ENCODE measurements at regions not wholly inside any gene's neighbourhood (a gene's known extent, or its start where the extent isn't known, plus 50 kb on each side); places are given as distances from the start of the nearest gene placed in this dataset.

DNA sequence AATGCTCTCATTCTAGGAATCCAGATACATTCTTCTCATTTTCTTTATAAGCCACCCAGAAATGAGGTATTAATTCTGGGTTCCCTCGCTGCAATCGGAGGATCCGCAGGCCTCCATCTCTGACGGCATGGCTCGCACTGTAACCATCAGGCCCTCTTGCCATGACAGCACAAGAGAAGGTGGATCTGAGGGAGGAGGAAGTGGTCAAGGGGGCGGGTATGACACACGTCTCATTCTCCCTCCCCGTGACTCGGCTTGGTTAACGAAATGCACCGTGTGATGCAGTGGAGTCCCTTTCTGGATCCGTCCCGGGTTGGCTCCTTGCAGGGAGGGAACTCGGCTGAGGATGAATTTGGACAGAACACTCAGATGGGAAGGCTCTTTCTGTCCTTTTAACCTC, 280.2 kb downstream of the TCERG1L start (continued):
- TF ChIP-seq EZH2phosphoT487 (IDR thresholded peaks at IDR 0.05; ENCODE audit: unreplicated experiment) (no peak), ZNF331 (CRISPR knock-in tag; IDR thresholded peaks at IDR 0.05; ENCODE audit: low read depth) (no peak), EZH2 (IDR thresholded peaks at IDR 0.05; ENCODE audit: low read depth, unreplicated experiment) (no peak), STAT1 (IDR thresholded peaks at IDR 0.05; ENCODE audit: unreplicated experiment) (no peak), ZNF114 (CRISPR knock-in tag; IDR thresholded peaks at IDR 0.05) (no peak)

DNA sequence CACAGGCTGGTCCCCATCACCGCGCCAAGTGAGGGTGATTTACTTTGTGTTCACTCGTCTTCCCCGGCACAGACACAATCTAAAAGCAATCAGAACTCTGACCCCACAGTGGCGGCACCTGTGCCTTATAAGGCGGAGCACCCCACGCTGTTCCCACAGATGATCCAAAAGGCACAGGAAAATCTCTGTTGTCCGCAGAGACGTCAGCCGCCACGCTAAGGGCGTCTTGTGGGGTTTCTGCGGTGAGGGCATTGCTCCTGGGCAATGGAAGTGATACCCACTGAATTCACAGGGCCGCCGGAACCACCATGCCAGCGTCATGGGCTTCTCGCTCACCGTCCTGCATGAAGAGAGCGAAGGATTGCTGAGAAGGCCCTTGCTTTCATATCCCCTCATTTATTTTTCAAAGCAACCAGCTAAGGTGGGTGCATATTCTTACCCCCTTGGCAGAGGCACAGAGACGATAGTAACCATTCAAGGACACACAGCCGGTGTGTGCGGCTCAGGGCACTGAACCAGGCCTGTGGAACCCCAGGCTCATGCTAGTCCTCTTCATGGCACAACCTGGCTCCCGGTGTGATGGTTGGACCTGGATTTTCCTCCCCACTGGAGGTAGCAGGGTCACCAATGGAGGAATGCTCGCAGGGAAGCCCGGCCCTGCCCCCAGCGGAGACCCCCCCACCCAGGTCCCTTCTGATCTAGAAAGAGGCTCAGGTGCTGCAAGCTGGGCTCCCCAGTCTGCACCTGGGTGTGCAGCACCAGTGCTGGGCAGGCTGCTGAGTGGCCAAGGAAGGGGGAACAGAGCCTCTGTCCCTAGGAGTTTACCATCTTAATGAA, 279.0 kb downstream of the TCERG1L start:
- no peak overlapping the region for H3K4me3 ChIP-seq
- Mint-ChIP-seq H3K9me3 (peaks cover 83% of the 10 kb centered on the region), H3K4me1 (peaks cover 9% of the 10 kb centered on the region; the same call in 2 of the 3 replicates), H3K27me3 (ENCODE audit: insufficient read depth, low read depth, poor library complexity) (peaks cover 12% of the 10 kb centered on the region), H3K27ac (no peak overlapping the region), H3K36me3 (ENCODE audit: low read depth) (peaks cover 12% of the 10 kb centered on the region; the same call in 2 of the 3 replicates), H3K4me3 (no peak overlapping the region)
- no peaks in the 10 kb centered on the region for H3K9me2 ChIP-seq (ENCODE audit: insufficient read depth)
- H3K36me3 ChIP-seq (ENCODE audit: insufficient read depth) = no peaks in the 10 kb centered on the region
- H3F3A ChIP-seq (replicated peaks; ENCODE audit: low read depth) = no peaks in the 10 kb centered on the region
- DNase-seq (ENCODE audit: low spot score) = no peak
- no peak overlapping the region for H2AFZ ChIP-seq
- H3K27ac ChIP-seq (ENCODE audit: low read depth) = no peak overlapping the region
- H3K4me1 ChIP-seq (ENCODE audit: insufficient read depth) = no peaks in the 10 kb centered on the region
- no peaks in the 10 kb centered on the region for H3K79me2 ChIP-seq (replicated peaks; ENCODE audit: insufficient read depth)
- no peak overlapping the region for H3K4me2 ChIP-seq
- no peaks in the 10 kb centered on the region for H3K27me3 ChIP-seq (ENCODE audit: insufficient read depth)
- no peaks in the 10 kb centered on the region for H4K20me1 ChIP-seq (replicated peaks; ENCODE audit: insufficient read depth)
- no peak for ATAC-seq
- TF ChIP-seq, protein P1, sequence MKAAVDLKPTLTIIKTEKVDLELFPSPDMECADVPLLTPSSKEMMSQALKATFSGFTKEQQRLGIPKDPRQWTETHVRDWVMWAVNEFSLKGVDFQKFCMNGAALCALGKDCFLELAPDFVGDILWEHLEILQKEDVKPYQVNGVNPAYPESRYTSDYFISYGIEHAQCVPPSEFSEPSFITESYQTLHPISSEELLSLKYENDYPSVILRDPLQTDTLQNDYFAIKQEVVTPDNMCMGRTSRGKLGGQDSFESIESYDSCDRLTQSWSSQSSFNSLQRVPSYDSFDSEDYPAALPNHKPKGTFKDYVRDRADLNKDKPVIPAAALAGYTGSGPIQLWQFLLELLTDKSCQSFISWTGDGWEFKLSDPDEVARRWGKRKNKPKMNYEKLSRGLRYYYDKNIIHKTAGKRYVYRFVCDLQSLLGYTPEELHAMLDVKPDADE (IDR thresholded peaks at IDR 0.05) = no peak
- TF ChIP-seq, protein P2, sequence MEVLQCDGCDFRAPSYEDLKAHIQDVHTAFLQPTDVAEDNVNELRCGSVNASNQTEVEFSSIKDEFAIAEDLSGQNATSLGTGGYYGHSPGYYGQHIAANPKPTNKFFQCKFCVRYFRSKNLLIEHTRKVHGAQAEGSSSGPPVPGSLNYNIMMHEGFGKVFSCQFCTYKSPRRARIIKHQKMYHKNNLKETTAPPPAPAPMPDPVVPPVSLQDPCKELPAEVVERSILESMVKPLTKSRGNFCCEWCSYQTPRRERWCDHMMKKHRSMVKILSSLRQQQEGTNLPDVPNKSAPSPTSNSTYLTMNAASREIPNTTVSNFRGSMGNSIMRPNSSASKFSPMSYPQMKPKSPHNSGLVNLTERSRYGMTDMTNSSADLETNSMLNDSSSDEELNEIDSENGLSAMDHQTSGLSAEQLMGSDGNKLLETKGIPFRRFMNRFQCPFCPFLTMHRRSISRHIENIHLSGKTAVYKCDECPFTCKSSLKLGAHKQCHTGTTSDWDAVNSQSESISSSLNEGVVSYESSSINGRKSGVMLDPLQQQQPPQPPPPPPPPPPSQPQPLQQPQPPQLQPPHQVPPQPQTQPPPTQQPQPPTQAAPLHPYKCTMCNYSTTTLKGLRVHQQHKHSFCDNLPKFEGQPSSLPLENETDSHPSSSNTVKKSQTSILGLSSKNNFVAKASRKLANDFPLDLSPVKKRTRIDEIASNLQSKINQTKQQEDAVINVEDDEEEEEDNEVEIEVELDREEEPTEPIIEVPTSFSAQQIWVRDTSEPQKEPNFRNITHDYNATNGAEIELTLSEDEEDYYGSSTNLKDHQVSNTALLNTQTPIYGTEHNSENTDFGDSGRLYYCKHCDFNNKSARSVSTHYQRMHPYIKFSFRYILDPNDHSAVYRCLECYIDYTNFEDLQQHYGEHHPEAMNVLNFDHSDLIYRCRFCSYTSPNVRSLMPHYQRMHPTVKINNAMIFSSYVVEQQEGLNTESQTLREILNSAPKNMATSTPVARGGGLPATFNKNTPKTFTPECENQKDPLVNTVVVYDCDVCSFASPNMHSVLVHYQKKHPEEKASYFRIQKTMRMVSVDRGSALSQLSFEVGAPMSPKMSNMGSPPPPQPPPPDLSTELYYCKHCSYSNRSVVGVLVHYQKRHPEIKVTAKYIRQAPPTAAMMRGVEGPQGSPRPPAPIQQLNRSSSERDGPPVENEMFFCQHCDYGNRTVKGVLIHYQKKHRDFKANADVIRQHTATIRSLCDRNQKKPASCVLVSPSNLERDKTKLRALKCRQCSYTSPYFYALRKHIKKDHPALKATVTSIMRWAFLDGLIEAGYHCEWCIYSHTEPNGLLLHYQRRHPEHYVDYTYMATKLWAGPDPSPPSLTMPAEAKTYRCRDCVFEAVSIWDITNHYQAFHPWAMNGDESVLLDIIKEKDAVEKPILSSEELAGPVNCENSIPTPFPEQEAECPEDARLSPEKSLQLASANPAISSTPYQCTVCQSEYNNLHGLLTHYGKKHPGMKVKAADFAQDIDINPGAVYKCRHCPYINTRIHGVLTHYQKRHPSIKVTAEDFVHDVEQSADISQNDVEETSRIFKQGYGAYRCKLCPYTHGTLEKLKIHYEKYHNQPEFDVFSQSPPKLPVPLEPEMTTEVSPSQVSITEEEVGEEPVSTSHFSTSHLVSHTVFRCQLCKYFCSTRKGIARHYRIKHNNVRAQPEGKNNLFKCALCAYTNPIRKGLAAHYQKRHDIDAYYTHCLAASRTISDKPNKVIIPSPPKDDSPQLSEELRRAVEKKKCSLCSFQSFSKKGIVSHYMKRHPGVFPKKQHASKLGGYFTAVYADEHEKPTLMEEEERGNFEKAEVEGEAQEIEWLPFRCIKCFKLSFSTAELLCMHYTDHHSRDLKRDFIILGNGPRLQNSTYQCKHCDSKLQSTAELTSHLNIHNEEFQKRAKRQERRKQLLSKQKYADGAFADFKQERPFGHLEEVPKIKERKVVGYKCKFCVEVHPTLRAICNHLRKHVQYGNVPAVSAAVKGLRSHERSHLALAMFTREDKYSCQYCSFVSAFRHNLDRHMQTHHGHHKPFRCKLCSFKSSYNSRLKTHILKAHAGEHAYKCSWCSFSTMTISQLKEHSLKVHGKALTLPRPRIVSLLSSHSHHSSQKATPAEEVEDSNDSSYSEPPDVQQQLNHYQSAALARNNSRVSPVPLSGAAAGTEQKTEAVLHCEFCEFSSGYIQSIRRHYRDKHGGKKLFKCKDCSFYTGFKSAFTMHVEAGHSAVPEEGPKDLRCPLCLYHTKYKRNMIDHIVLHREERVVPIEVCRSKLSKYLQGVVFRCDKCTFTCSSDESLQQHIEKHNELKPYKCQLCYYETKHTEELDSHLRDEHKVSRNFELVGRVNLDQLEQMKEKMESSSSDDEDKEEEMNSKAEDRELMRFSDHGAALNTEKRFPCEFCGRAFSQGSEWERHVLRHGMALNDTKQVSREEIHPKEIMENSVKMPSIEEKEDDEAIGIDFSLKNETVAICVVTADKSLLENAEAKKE (CRISPR knock-in tag; IDR thresholded peaks at IDR 0.05) = no peak
- no peak for TF ChIP-seq EZH2phosphoT487 (IDR thresholded peaks at IDR 0.05; ENCODE audit: unreplicated experiment)
- no peak for TF ChIP-seq STAT1 (IDR thresholded peaks at IDR 0.05; ENCODE audit: unreplicated experiment)
- TF ChIP-seq ZNF114 (CRISPR knock-in tag; IDR thresholded peaks at IDR 0.05) = no peak
- TF ChIP-seq POLR2AphosphoS5 (IDR thresholded peaks at IDR 0.05; ENCODE audit: low read depth) = no peak
- TF ChIP-seq, protein P3, sequence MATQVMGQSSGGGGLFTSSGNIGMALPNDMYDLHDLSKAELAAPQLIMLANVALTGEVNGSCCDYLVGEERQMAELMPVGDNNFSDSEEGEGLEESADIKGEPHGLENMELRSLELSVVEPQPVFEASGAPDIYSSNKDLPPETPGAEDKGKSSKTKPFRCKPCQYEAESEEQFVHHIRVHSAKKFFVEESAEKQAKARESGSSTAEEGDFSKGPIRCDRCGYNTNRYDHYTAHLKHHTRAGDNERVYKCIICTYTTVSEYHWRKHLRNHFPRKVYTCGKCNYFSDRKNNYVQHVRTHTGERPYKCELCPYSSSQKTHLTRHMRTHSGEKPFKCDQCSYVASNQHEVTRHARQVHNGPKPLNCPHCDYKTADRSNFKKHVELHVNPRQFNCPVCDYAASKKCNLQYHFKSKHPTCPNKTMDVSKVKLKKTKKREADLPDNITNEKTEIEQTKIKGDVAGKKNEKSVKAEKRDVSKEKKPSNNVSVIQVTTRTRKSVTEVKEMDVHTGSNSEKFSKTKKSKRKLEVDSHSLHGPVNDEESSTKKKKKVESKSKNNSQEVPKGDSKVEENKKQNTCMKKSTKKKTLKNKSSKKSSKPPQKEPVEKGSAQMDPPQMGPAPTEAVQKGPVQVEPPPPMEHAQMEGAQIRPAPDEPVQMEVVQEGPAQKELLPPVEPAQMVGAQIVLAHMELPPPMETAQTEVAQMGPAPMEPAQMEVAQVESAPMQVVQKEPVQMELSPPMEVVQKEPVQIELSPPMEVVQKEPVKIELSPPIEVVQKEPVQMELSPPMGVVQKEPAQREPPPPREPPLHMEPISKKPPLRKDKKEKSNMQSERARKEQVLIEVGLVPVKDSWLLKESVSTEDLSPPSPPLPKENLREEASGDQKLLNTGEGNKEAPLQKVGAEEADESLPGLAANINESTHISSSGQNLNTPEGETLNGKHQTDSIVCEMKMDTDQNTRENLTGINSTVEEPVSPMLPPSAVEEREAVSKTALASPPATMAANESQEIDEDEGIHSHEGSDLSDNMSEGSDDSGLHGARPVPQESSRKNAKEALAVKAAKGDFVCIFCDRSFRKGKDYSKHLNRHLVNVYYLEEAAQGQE (IDR thresholded peaks at IDR 0.05; ENCODE audit: unreplicated experiment) = no peak
- TF ChIP-seq EZH2 (IDR thresholded peaks at IDR 0.05; ENCODE audit: low read depth, unreplicated experiment) = no peak
- TF ChIP-seq CREB1 (CRISPR knock-in tag; IDR thresholded peaks at IDR 0.05; ENCODE audit: low read depth) = no peak
- TF ChIP-seq, protein P4, sequence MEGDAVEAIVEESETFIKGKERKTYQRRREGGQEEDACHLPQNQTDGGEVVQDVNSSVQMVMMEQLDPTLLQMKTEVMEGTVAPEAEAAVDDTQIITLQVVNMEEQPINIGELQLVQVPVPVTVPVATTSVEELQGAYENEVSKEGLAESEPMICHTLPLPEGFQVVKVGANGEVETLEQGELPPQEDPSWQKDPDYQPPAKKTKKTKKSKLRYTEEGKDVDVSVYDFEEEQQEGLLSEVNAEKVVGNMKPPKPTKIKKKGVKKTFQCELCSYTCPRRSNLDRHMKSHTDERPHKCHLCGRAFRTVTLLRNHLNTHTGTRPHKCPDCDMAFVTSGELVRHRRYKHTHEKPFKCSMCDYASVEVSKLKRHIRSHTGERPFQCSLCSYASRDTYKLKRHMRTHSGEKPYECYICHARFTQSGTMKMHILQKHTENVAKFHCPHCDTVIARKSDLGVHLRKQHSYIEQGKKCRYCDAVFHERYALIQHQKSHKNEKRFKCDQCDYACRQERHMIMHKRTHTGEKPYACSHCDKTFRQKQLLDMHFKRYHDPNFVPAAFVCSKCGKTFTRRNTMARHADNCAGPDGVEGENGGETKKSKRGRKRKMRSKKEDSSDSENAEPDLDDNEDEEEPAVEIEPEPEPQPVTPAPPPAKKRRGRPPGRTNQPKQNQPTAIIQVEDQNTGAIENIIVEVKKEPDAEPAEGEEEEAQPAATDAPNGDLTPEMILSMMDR (conservative IDR thresholded peaks at IDR 0.05; ENCODE audit: low read depth in 2 of 2) = no peak

Measured in GM23338 (cell line).